ENCODE measurements at regions not wholly inside any gene's neighbourhood (a gene's known extent, or its start where the extent isn't known, plus 50 kb on each side); places are given as distances from the start of the nearest gene placed in this dataset.

- DNase-seq (ENCODE audit: low read depth): peak; percentile 87
These were observed 61.1 kb upstream of the CD44 start for GRCh38 chr11:35077709-35078469.

GRCh38 chr11:35078470-35078735, 60.6 kb upstream of the CD44 start:
- no peak for DNase-seq (ENCODE audit: low read depth)

GRCh38 chr11:35079611-35080010, 59.4 kb upstream of the CD44 start:
- DNase-seq (ENCODE audit: low read depth): no peak

- DNase-seq (ENCODE audit: low read depth): peak; percentile 87
These were observed 56.4 kb upstream of the CD44 start for GRCh38 chr11:35082321-35083180.

- no peak for DNase-seq (ENCODE audit: low read depth)
These were observed 55.9 kb upstream of the CD44 start for GRCh38 chr11:35083181-35083430.

- peak; percentile 88 for DNase-seq (ENCODE audit: low read depth)
These were observed 55.3 kb upstream of the CD44 start for GRCh38 chr11:35083431-35084238.

GRCh38 chr11:35084817-35085440, 54.0 kb upstream of the CD44 start:
- DNase-seq (ENCODE audit: low read depth): no peak

GRCh38 chr11:35085531-35086165, 53.3 kb upstream of the CD44 start:
- DNase-seq (ENCODE audit: low read depth): no peak

- no peak for DNase-seq (ENCODE audit: low read depth)
These were observed 51.3 kb upstream of the CD44 start for GRCh38 chr11:35087648-35088047.

- no peak for DNase-seq (ENCODE audit: low read depth)
These were observed 50.7 kb upstream of the CD44 start for GRCh38 chr11:35088226-35088625.

GRCh38 chr11:35088676-35089075, 50.3 kb upstream of the CD44 start:
- DNase-seq (ENCODE audit: low read depth): peak; percentile 53

Measured in iris pigment epithelial cell (primary cell).